ENCODE measurements at regions not wholly inside any gene's neighbourhood (a gene's known extent, or its start where the extent isn't known, plus 50 kb on each side); places are given as distances from the start of the nearest gene placed in this dataset.
"Not testable (repeated sequence)": the region's sequence is repeated elsewhere in the genome, so short reads cannot be mapped to it uniquely, and the experiment has no call there.

DNA sequence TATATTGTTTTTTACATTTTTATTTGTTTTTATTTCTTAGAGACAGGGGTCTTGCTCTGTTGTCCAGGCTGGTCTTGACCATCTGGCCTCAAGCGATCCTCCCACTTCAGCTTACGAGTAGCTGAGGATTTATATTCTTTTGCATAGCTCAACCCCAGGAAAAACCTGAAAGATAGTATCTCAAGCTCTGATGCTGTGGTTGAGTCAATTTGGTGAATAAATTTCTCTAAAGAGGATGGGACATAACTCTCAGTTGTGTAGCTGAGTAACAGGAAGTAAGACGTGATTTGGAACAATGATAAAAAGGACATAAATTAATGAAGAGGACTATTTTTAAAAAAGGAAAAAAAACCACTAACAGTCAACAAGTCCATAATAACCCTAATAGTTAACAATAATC, 79.8 kb upstream of the TNFSF11 start:
- Mint-ChIP-seq H3K27ac (peak overlapping the region in 2 of 10 donors; percentile 5 to 22), H3K27me3 (no peaks in the 10 kb centered on the region), H3K9me3 (no peaks in the 10 kb centered on the region), H3K4me1 (peaks cover 0 to 6% (median 2%) of the 10 kb centered on the region in 4 donors), H3K36me3 (no peaks in the 10 kb centered on the region), H3K4me3 (peak overlapping the region in 1 of 10 donors; percentile 0)
- POLR2A ChIA-PET, result no interaction called here
- ATAC-seq, result no peak
- DNase-seq, result no peak

- Mint-ChIP-seq H3K9me3 (no peaks in the 10 kb centered on the region), H3K27ac (peak overlapping the region in 1 of 10 donors; percentile 2), H3K27me3 (peaks cover 0 to 3% (median 0%) of the 10 kb centered on the region in 5 donors), H3K4me3 (no peak overlapping the region), H3K4me1 (peaks cover 0 to 6% (median 2%) of the 10 kb centered on the region in 4 donors), H3K36me3 (no peaks in the 10 kb centered on the region)
- POLR2A ChIA-PET, result no interaction called here
- no peak for DNase-seq
- no peak for ATAC-seq
These were observed 78.7 kb upstream of the TNFSF11 start for GRCh38 chr13:42495255-42495654.

GRCh38 chr13:42495751-42496150, 78.2 kb upstream of the TNFSF11 start:
- Mint-ChIP-seq H3K27me3 (peaks cover 0 to 3% (median 0%) of the 10 kb centered on the region in 5 donors), H3K4me3 (no peak overlapping the region), H3K27ac (peak overlapping the region in 1 of 10 donors; percentile 41), H3K9me3 (peaks cover 0 to 3% (median 0%) of the 10 kb centered on the region in 9 donors), H3K4me1 (peaks cover 0 to 6% (median 2%) of the 10 kb centered on the region in 4 donors), H3K36me3 (no peaks in the 10 kb centered on the region)
- POLR2A ChIA-PET, result no interaction called here
- DNase-seq, result no peak
- ATAC-seq, result no peak

DNA sequence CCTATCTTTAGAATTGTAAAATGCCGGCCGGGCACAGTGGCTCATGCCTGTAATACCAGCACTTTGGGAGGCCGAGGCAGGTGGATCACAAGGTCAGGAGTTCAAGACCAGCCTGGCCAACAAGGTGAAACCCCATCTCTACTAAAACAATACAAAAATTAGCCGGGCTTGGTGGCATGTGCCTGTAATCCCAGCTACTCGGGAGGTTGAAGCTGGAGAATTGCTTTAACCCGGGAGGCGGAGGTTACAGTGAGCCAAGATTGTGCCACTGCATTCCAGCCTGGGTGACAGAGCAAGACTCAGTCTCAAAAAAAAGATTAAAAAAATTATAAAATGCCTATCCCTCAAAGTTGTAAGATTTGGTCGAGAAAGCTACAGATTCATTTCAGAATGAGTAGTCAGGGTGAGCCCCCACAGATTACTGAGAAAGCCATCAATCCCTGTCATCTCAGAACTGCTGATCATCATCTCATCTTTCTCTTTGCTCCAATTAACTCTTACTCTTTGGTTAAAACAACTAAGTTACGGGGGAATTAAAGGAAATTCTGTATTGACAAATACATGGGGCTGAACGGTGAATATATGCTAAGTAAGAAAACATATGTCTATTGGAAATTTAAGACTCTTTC, 76.9 kb upstream of the TNFSF11 start:
- H3K27ac Mint-ChIP-seq, H3K4me1 Mint-ChIP-seq, H3K4me3 Mint-ChIP-seq, POLR2A ChIA-PET, ATAC-seq, H3K9me3 Mint-ChIP-seq, DNase-seq, H3K27me3 Mint-ChIP-seq, H3K36me3 Mint-ChIP-seq: not testable (repeated sequence)

DNA sequence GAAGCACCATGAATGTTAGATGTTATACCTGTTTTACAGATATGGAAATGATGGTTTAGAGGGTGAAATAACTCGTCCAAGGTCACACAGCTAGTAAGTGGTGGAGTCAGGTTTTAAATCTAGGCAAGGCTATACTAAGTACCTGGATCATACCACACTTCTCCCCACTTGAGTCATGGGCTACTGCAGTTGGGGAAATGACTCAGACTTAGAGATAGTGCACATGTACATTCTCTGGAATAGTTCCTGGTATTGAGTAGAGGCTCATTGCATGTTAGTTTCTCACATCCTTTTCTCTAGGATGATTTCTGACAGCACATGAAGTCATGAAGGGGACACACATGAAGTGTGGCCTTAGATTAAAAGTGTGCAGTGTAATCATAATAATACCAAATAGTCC, 76.2 kb upstream of the TNFSF11 start:
- POLR2A ChIA-PET, result no interaction called here
- H3K9me3 Mint-ChIP-seq, result peaks cover 0 to 6% (median 0%) of the 10 kb centered on the region in 9 donors
- ATAC-seq (no peak), DNase-seq (no peak)
- no peak overlapping the region for H3K27ac Mint-ChIP-seq
- no peak overlapping the region for H3K4me3 Mint-ChIP-seq
- peaks cover 0 to 3% (median 0%) of the 10 kb centered on the region in 5 donors for H3K27me3 Mint-ChIP-seq
- peaks cover 0 to 4% (median 0%) of the 10 kb centered on the region in 3 donors for H3K36me3 Mint-ChIP-seq
- peaks cover 0 to 6% (median 2%) of the 10 kb centered on the region in 4 donors for H3K4me1 Mint-ChIP-seq

GRCh38 chr13:42498521-42498920, 75.4 kb upstream of the TNFSF11 start:
- no peak for DNase-seq
- Mint-ChIP-seq H3K4me3 (no peak overlapping the region), H3K27me3 (peaks cover 0 to 3% (median 0%) of the 10 kb centered on the region in 5 donors), H3K4me1 (peaks cover 0 to 6% (median 2%) of the 10 kb centered on the region in 4 donors), H3K36me3 (peaks cover 0 to 4% (median 0%) of the 10 kb centered on the region in 3 donors), H3K27ac (no peak overlapping the region), H3K9me3 (peaks cover 0 to 6% (median 0%) of the 10 kb centered on the region in 9 donors)
- POLR2A ChIA-PET, result no interaction called here
- no peak for ATAC-seq

Measured in naive thymus-derived CD8-positive, alpha-beta T cell (primary cell).